Panc1 (cell line): ENCODE measurements at regions not wholly inside any gene's neighbourhood (a gene's known extent, or its start where the extent isn't known, plus 50 kb on each side); places are given as distances from the start of the nearest gene placed in this dataset.

Experiments used
- ATAC-seq: fragments of 200-7000 bp; cut with Tn5 transposase; 2 replicates; pipeline ENCODE4 v1.9.1; 2020; ENCODE audit warnings: mild to moderate bottlenecking, moderate library complexity
- BruUV-seq: library from RNA; stranded (reverse); fragments of 400-500 nt; replicated peaks from 2 replicates; lab custom pipeline; 2021; lab: Mats Ljungman, UMichigan
- CTCF ChIA-PET: fragments of 300-600 bp; sonication (Branson Sonifier 250); formaldehyde crosslinking; loops from one replicate; lab custom pipeline; 2022; ENCODE audit warnings: antibody characterized with exemption; lab: Charles Lee
- POLR2A ChIA-PET: fragments of 300-600 bp; sonication (Branson Sonifier 250); formaldehyde crosslinking; loops from one replicate; lab custom pipeline; 2022; ENCODE audit warnings: antibody characterized with exemption; lab: Charles Lee
- DNase-seq: peaks from one replicate; pipeline ENCODE4 v3.0.0-alpha.2; 2010; ENCODE audit warnings: low read depth, low spot score
- H3K27ac ChIP-seq: 2 replicates; pipeline ENCODE4 v1.5.1; 2011; ENCODE audit warnings: mild to moderate bottlenecking, low read length, inconsistent platforms
- H3K27me3 ChIP-seq: fragments of 200-500 bp; sonication (Bioruptor generic); 2 replicates; pipeline ENCODE4 v1.6.0; 2014; ENCODE audit warnings: low read length, inconsistent platforms; ENCODE audit not compliant: control insufficient read depth, insufficient read depth
- H3K36me3 ChIP-seq: fragments of 200-500 bp; sonication (Bioruptor generic); 2 replicates; pipeline ENCODE4 v1.5.1; 2014; ENCODE audit warnings: inconsistent platforms, mild to moderate bottlenecking, low read length, moderate library complexity; ENCODE audit not compliant: control insufficient read depth, insufficient read depth
- H3K4me1 ChIP-seq: 2 replicates; pipeline ENCODE4 v1.5.1; 2011; ENCODE audit warnings: inconsistent platforms, mild to moderate bottlenecking, low read length, moderate library complexity; ENCODE audit not compliant: control insufficient read depth, insufficient read depth
- H3K4me3 ChIP-seq, 2 experiments: 2 replicates each; pipeline ENCODE4 v1.5.1; 2011 to 2012; ENCODE audit warnings: low read depth in 2 of 2, low read length in 2 of 2, mild to moderate bottlenecking in 2 of 2, inconsistent platforms in 1 of 2, moderate library complexity in 1 of 2
- H3K9me3 ChIP-seq: fragments of 200-500 bp; sonication (Bioruptor generic); 2 replicates; pipeline ENCODE4 v1.5.1; 2014; ENCODE audit warnings: low read depth, mild to moderate bottlenecking, inconsistent platforms, low read length, moderate library complexity; ENCODE audit not compliant: control insufficient read depth, insufficient read depth
- POLR2AphosphoS5 ChIP-seq: IDR thresholded peaks from 2 replicates; pipeline ENCODE4 v1.6.1; 2012; ENCODE audit warnings: mild to moderate bottlenecking, low read depth, low read length, moderate library complexity
- SIN3A ChIP-seq: IDR thresholded peaks from 2 replicates; pipeline ENCODE4 v1.6.1; 2012; ENCODE audit warnings: low read depth, mild to moderate bottlenecking, low read length, moderate library complexity, borderline replicate concordance; ENCODE audit not compliant: insufficient read depth
- TCF7L2 ChIP-seq: IDR thresholded peaks from 2 replicates; pipeline ENCODE4 v1.6.1; 2011; ENCODE audit warnings: mild to moderate bottlenecking, low read depth, low read length, inconsistent platforms
- in situ Hi-C: cut with HindIII; loops from 2 replicates; pipeline ENCODE4 v1.10.0; 2016; ENCODE audit warnings: low sequenced_read_pairs, low pct_unique_long_range_greater_than_20kb
- intact Hi-C: fragments of 100-400 bp; cut with micrococcal nuclease; formaldehyde crosslinking; loops from one replicate; pipeline ENCODE4 v1.10.0; 2022; ENCODE audit not compliant: unreplicated experiment
- TF ChIP-seq, protein P1 (sequence below): fragments of 450-650 bp; IDR thresholded peaks from 2 replicates; pipeline ENCODE4 v1.5.1; 2017; ENCODE audit warnings: mild to moderate bottlenecking
- TF ChIP-seq, protein P2 (sequence below), 2 experiments: IDR thresholded peaks; 2 replicates each; pipeline ENCODE4 v1.6.1; 2011 to 2012; ENCODE audit warnings: low read depth in 2 of 2, control low read depth in 1 of 2, low read length in 1 of 2, mild to moderate bottlenecking in 1 of 2, moderate library complexity in 1 of 2; ENCODE audit not compliant: insufficient read depth in 1 of 2

DNA sequence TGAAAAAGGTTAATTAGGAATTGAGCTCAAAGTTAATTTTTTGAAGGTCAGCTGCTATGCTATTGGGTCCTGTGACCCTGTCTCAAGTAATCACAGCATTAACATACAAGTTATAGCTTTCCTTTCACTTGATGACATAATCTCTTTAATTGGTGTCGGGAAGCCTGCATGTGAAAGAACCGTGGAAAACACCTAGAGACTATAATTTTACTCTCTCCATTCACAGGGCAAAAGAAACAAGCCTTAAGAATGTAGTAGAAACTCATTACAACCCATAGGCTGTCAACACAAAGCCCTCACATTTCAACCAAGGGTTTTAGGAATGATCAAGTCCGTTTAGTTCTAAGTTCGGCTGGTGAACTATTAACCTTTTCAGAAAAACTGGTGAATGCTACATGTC lies 104.4 kb downstream of the PPM1A start:
- TF ChIP-seq, protein P1, sequence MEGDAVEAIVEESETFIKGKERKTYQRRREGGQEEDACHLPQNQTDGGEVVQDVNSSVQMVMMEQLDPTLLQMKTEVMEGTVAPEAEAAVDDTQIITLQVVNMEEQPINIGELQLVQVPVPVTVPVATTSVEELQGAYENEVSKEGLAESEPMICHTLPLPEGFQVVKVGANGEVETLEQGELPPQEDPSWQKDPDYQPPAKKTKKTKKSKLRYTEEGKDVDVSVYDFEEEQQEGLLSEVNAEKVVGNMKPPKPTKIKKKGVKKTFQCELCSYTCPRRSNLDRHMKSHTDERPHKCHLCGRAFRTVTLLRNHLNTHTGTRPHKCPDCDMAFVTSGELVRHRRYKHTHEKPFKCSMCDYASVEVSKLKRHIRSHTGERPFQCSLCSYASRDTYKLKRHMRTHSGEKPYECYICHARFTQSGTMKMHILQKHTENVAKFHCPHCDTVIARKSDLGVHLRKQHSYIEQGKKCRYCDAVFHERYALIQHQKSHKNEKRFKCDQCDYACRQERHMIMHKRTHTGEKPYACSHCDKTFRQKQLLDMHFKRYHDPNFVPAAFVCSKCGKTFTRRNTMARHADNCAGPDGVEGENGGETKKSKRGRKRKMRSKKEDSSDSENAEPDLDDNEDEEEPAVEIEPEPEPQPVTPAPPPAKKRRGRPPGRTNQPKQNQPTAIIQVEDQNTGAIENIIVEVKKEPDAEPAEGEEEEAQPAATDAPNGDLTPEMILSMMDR, result no peak
- no peak for TF ChIP-seq SIN3A
- TF ChIP-seq POLR2AphosphoS5, result no peak
- TF ChIP-seq, protein P2, sequence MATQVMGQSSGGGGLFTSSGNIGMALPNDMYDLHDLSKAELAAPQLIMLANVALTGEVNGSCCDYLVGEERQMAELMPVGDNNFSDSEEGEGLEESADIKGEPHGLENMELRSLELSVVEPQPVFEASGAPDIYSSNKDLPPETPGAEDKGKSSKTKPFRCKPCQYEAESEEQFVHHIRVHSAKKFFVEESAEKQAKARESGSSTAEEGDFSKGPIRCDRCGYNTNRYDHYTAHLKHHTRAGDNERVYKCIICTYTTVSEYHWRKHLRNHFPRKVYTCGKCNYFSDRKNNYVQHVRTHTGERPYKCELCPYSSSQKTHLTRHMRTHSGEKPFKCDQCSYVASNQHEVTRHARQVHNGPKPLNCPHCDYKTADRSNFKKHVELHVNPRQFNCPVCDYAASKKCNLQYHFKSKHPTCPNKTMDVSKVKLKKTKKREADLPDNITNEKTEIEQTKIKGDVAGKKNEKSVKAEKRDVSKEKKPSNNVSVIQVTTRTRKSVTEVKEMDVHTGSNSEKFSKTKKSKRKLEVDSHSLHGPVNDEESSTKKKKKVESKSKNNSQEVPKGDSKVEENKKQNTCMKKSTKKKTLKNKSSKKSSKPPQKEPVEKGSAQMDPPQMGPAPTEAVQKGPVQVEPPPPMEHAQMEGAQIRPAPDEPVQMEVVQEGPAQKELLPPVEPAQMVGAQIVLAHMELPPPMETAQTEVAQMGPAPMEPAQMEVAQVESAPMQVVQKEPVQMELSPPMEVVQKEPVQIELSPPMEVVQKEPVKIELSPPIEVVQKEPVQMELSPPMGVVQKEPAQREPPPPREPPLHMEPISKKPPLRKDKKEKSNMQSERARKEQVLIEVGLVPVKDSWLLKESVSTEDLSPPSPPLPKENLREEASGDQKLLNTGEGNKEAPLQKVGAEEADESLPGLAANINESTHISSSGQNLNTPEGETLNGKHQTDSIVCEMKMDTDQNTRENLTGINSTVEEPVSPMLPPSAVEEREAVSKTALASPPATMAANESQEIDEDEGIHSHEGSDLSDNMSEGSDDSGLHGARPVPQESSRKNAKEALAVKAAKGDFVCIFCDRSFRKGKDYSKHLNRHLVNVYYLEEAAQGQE (IDR thresholded peaks at IDR 0.05; ENCODE audit: insufficient read depth in 1 of 2, low read depth in 2 of 2, low read length in 1 of 2), result no peak
- no peak for TF ChIP-seq TCF7L2
- in situ Hi-C loops, result no loop called here

DNA sequence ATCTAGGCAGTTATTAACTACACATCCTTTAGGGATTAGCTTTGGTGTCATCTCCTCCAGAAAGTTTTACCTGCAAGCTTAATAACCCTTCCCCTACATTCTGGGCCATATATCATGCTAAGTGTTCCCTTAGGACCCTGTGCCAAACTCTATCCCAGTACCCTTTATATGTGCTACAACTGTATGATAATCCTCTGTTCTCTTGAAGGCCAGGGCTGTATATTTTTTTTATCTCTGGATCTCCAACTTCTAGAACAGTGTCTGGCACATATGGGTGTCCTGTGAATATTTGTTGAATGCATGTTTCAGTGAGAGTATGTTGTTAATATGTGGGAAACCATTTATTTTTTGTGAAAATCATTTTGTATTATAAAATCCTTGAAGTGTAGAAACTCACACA lies 106.7 kb downstream of the PPM1A start:
- POLR2A ChIA-PET, result no interaction called here
- no peaks in the 10 kb centered on the region for H3K27me3 ChIP-seq
- H3K9me3 ChIP-seq, result no peaks in the 10 kb centered on the region
- in situ Hi-C loops, result no loop called here
- ATAC-seq (no peak), DNase-seq (no peak)
- H3K4me1 ChIP-seq, result no peaks in the 10 kb centered on the region
- H3K36me3 ChIP-seq, result no peaks in the 10 kb centered on the region; the same call in 1 of the 2 replicates
- BruUV-seq, result no TSS peak
- H3K27ac ChIP-seq, result no peak overlapping the region
- TF ChIP-seq, protein P1, result no peak
- TF ChIP-seq SIN3A (no peak), POLR2AphosphoS5 (no peak), TCF7L2 (no peak)
- TF ChIP-seq, protein P2 (IDR thresholded peaks at IDR 0.05; ENCODE audit: insufficient read depth in 1 of 2, low read depth in 2 of 2, low read length in 1 of 2), result no peak
- intact Hi-C loops, result no loop called here
- no peak overlapping the region for H3K4me3 ChIP-seq
- CTCF ChIA-PET, result no interaction called here

More for the DNA sequence above, 104.4 kb downstream of the PPM1A start:
- no peak for DNase-seq
- no peaks in the 10 kb centered on the region for H3K4me1 ChIP-seq
- no peak overlapping the region for H3K27ac ChIP-seq
- no peaks in the 10 kb centered on the region for H3K27me3 ChIP-seq
- no peaks in the 10 kb centered on the region for H3K36me3 ChIP-seq
- ChIA-PET CTCF (no interaction called here), POLR2A (no interaction called here)
- no TSS peak for BruUV-seq
- no peaks in the 10 kb centered on the region for H3K9me3 ChIP-seq
- intact Hi-C loops, result loop anchor here (5.0 kb wide), 1 partner anchor 134 kb away; the partner anchor contains the start of gene C14orf39
- no peak overlapping the region for H3K4me3 ChIP-seq
- no peak for ATAC-seq
